Heart left ventricle (tissue), 16 donors: ENCODE measurements at regions not wholly inside any gene's neighbourhood (a gene's known extent, or its start where the extent isn't known, plus 50 kb on each side); places are given as distances from the start of the nearest gene placed in this dataset.

Source experiments
- ATAC-seq, 4 donors: fragments of 200-7000 bp; cut with Tn5 transposase; one replicate each; pipeline ENCODE4 v1.9.1; 2020 to 2022; ENCODE audit warnings: moderate library complexity in 4 of 4, mild to moderate bottlenecking in 3 of 4, moderate number of reproducible peaks in 1 of 4
- DNase-seq, 5 donors: peaks; one replicate each; pipeline ENCODE4 v3.0.0-alpha.2; 2020
- H3K27ac ChIP-seq, 12 donors: fragments of 200-600 bp; sonication (generic) in 4 of 12; one replicate each; pipeline versions ENCODE4 v1.5.0 to v1.8.0; 2016 to 2022; ENCODE audit warnings: mild to moderate bottlenecking in 2 of 12
- H3K27me3 ChIP-seq, 9 donors: fragments of 200-600 bp; sonication (generic) in 2 of 9; one replicate each; pipeline versions ENCODE4 v1.5.1 to v1.8.0; 2016 to 2022; ENCODE audit warnings: mild to moderate bottlenecking in 3 of 9
- H3K36me3 ChIP-seq, 9 donors: fragments of 200-600 bp; sonication (generic) in 2 of 9; one replicate each; pipeline versions ENCODE4 v1.5.0 to v1.8.0; 2018 to 2022; ENCODE audit warnings: mild to moderate bottlenecking in 2 of 9
- H3K4me1 ChIP-seq, 12 donors: fragments of 200-600 bp; sonication (generic) in 4 of 12; one replicate each; pipeline versions ENCODE4 v1.5.0 to v1.8.0; 2016 to 2022; ENCODE audit warnings: mild to moderate bottlenecking in 3 of 12
- H3K4me3 ChIP-seq, 12 donors: fragments of 200-600 bp; sonication (generic) in 4 of 12; one replicate each; pipeline versions ENCODE4 v1.5.0 to v1.8.0; 2017 to 2022; ENCODE audit warnings: mild to moderate bottlenecking in 9 of 12, moderate library complexity in 4 of 12
- H3K9me3 ChIP-seq, 12 donors: fragments of 200-600 bp; sonication (generic) in 4 of 12; one replicate each; pipeline versions ENCODE4 v1.5.0 to v1.8.0; 2016 to 2022; ENCODE audit warnings: mild to moderate bottlenecking in 1 of 12
- POLR2A ChIP-seq, 2 donors: fragments of 450-650 bp; IDR thresholded peaks; one replicate each; pipeline ENCODE4 v1.6.1; 2017; ENCODE audit warnings: antibody characterized with exemption in 2 of 2, mild to moderate bottlenecking in 2 of 2, moderate library complexity in 2 of 2
- WGBS, 4 donors: extraction: QIAGEN DNeasy Blood & Tissue Kit in 2 of 4; methylation state at CpG; one replicate each; pipeline versions ENCODE4 v1.1.5 to v1.1.7; 2013 to 2018; 5-methylcytosine and 5-hydroxymethylcytosine counted together
- intact Hi-C, 10 donors: fragments of 100-400 bp; cut with DNase I; formaldehyde crosslinking; loops; one replicate each; pipeline versions ENCODE4 v1.11.1 to v1.14.2; 2022
- TF ChIP-seq, protein P1 (sequence below), 12 donors: fragments of 200-600 bp; sonication (generic) in 4 of 12; IDR thresholded peaks; one replicate each; pipeline versions ENCODE4 v1.5.0 to v1.8.0; 2018 to 2022; ENCODE audit warnings: antibody characterized with exemption in 12 of 12, mild to moderate bottlenecking in 5 of 12
- donor health status: ischemic (EF 13 %, LVEDD 7.1; RV severe dilation, severe dysfunction).
- donor health status: healthy with polysubstance abuse.
- donor health status: DM: no; HTN: yes; CAD: no.
- donor health status: DM: no; HTN: no; CAD: no.
- donor health status: ischemic (EF 25% LVEDD 6.9; RV normal size, moderate dysfunction).
- donor health status: ischemic (EF 25% LVEDD 5.7; RV mildly dilated, moderate dysfunction).
- donor health status: healthy.
- donor health status: DM: yes; HTN: yes; CAD: no.
- donor health status: ischemic (EF 35%, LVEDD 5.7; RV mildly dilated, moderate dysfunction).
- donor health status: nonischemic (EF 11% LVEDD 7.7; RV severe dilation, severe dysfunction).
- donor health status: DM: yes; HTN: yes; CAD: no.
- donor health status: PGD.
- donor health status: ischemic (EF 29% LVEDD 5.4; RV normal size, mild dysfunction).
- donor health status: nonischemic (EF 23%, LVEDD 6.1; RV moderate dilation, normal function).

DNA sequence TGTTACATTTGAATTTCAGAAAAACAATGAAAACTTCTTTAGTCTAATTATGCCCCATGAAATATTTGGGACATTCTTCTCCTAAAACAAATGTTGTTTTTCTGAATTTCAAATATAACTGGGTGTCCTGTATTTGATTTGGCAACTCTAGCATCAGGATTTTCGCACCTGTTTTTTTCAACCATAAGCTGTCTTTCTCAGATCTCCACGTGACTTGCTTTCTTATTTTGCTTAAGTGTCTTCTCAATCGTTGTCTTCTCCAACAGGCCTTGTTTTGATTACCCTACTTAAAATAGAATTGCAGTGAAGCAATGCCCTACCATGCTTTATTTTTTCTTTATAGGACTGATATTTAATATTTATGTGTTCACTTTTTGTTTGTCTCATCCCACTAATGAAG, 752.8 kb upstream of the RGS18 start:
- TF ChIP-seq, protein P1, sequence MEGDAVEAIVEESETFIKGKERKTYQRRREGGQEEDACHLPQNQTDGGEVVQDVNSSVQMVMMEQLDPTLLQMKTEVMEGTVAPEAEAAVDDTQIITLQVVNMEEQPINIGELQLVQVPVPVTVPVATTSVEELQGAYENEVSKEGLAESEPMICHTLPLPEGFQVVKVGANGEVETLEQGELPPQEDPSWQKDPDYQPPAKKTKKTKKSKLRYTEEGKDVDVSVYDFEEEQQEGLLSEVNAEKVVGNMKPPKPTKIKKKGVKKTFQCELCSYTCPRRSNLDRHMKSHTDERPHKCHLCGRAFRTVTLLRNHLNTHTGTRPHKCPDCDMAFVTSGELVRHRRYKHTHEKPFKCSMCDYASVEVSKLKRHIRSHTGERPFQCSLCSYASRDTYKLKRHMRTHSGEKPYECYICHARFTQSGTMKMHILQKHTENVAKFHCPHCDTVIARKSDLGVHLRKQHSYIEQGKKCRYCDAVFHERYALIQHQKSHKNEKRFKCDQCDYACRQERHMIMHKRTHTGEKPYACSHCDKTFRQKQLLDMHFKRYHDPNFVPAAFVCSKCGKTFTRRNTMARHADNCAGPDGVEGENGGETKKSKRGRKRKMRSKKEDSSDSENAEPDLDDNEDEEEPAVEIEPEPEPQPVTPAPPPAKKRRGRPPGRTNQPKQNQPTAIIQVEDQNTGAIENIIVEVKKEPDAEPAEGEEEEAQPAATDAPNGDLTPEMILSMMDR (IDR thresholded peaks at IDR 0.05), result no peak
- no peak for TF ChIP-seq POLR2A (IDR thresholded peaks at IDR 0.05)
- Histone ChIP-seq H3K4me3 (no peak overlapping the region), H3K36me3 (no peaks in the 10 kb centered on the region), H3K27ac (no peak overlapping the region), H3K9me3 (peaks cover 0 to 9% (median 0%) of the 10 kb centered on the region in 12 donors), H3K4me1 (no peaks in the 10 kb centered on the region), H3K27me3 (no peaks in the 10 kb centered on the region)
- ATAC-seq (no peak), DNase-seq (no peak)
- intact Hi-C loops, result no loop called here
- WGBS, 4 donors, result 41 to 46% (median 46%) methylated on average over 3 of the region's 3 CpGs

GRCh38 chr1:191414981-191415640, 743.2 kb upstream of the RGS18 start:
- WGBS, 4 donors, result 75 to 81% (median 76%) methylated on average over 2 of the region's 2 CpGs
- no peak overlapping the region for H3K27ac ChIP-seq
- H3K4me1 ChIP-seq, result no peaks in the 10 kb centered on the region
- no peak for TF ChIP-seq POLR2A (IDR thresholded peaks at IDR 0.05)
- TF ChIP-seq, protein P1 (IDR thresholded peaks at IDR 0.05), result no peak
- no peaks in the 10 kb centered on the region for H3K9me3 ChIP-seq
- no peaks in the 10 kb centered on the region for H3K36me3 ChIP-seq
- DNase-seq (no peak), ATAC-seq (no peak)
- no peak overlapping the region for H3K4me3 ChIP-seq
- intact Hi-C loops, result no loop called here
- H3K27me3 ChIP-seq, result no peaks in the 10 kb centered on the region

- Histone ChIP-seq H3K27me3 (no peaks in the 10 kb centered on the region), H3K27ac (no peak overlapping the region), H3K4me3 (no peak overlapping the region), H3K9me3 (peaks cover 0 to 5% (median 0%) of the 10 kb centered on the region in 12 donors), H3K36me3 (no peaks in the 10 kb centered on the region), H3K4me1 (no peaks in the 10 kb centered on the region)
- no peak for DNase-seq
- no peak for ATAC-seq
- intact Hi-C loops, result no loop called here
- TF ChIP-seq, protein P1 (IDR thresholded peaks at IDR 0.05), result no peak
- no peak for TF ChIP-seq POLR2A (IDR thresholded peaks at IDR 0.05)
- 65 to 87% (median 68%) methylated on average over 1 of the region's 1 CpG for WGBS, 4 donors
Observed at GRCh38 chr1:191419842-191420241, 738.4 kb upstream of the RGS18 start.

DNA sequence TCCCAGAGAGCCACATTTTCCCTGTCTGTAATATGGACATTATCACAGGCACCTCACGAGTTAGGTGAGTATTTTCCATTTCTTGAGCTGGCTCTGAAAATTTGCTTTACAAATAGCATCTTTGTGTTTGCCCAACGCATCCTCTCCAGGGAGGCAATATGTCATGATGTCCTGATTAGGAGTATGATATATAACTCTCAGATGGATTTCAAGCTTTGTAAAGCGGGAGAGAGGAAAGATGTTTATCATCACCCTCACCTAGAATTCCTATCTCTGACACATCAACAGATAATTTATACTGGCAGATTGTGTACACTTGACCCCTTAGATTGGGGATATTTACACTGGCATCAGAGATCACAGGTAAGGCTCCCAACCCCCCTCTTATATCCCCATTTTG, 730.7 kb upstream of the RGS18 start:
- Histone ChIP-seq H3K4me3 (no peak overlapping the region), H3K9me3 (peaks cover 0 to 5% (median 0%) of the 10 kb centered on the region in 12 donors), H3K27ac (no peak overlapping the region), H3K36me3 (no peaks in the 10 kb centered on the region), H3K4me1 (no peaks in the 10 kb centered on the region), H3K27me3 (no peaks in the 10 kb centered on the region)
- intact Hi-C loops, result no loop called here
- DNase-seq (no peak), ATAC-seq (no peak)
- 77 to 86% (median 80%) methylated on average over 3 of the region's 3 CpGs for WGBS, 4 donors
- TF ChIP-seq, protein P1 (IDR thresholded peaks at IDR 0.05), result no peak
- no peak for TF ChIP-seq POLR2A (IDR thresholded peaks at IDR 0.05)
